Cardiac fibroblast (primary cell): ENCODE measurements at regions not wholly inside any gene's neighbourhood (a gene's known extent, or its start where the extent isn't known, plus 50 kb on each side); places are given as distances from the start of the nearest gene placed in this dataset.

Experiments
- DNase-seq, 2 donors: peaks; one replicate each; pipeline versions ENCODE4 v3.0.0 to v3.0.0-alpha.2; 2010; ENCODE audit warnings: low read depth in 2 of 2
- H3K4me3 ChIP-seq, 2 donors: replicated peaks in 1 of 2; 1 replicate in 1 of 2; 2 replicates in 1 of 2; pipeline ENCODE4 v1.5.1; 2011; ENCODE audit warnings: low read depth in 2 of 2, low read length in 2 of 2, mild to moderate bottlenecking in 2 of 2, moderate library complexity in 1 of 2
- TF ChIP-seq, protein P1 (sequence below): IDR thresholded peaks from one replicate; pipeline ENCODE4 v1.5.1; 2011; ENCODE audit warnings: low read depth, mild to moderate bottlenecking, low read length, inconsistent platforms

DNA sequence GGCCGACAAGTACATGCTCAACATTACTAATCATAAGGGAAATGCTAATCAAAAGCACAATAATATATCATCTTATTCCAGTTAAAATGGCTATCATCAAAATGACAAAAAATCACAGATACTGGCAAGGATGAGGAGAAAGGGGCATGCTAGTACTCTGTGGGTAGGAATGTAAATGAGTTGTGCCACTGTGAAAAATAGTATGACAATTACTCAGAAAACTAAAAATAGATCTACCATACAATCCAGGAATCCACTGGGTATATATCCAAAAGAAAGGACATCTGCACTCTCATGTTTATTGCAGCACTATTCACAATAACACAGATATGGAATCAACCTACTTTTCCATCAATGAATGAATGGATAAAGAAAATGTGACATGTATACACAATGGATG, 1256.5 kb downstream of the SI start:
- TF ChIP-seq, protein P1, sequence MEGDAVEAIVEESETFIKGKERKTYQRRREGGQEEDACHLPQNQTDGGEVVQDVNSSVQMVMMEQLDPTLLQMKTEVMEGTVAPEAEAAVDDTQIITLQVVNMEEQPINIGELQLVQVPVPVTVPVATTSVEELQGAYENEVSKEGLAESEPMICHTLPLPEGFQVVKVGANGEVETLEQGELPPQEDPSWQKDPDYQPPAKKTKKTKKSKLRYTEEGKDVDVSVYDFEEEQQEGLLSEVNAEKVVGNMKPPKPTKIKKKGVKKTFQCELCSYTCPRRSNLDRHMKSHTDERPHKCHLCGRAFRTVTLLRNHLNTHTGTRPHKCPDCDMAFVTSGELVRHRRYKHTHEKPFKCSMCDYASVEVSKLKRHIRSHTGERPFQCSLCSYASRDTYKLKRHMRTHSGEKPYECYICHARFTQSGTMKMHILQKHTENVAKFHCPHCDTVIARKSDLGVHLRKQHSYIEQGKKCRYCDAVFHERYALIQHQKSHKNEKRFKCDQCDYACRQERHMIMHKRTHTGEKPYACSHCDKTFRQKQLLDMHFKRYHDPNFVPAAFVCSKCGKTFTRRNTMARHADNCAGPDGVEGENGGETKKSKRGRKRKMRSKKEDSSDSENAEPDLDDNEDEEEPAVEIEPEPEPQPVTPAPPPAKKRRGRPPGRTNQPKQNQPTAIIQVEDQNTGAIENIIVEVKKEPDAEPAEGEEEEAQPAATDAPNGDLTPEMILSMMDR: no peak
- no peak for DNase-seq
- no peak overlapping the region for H3K4me3 ChIP-seq

DNA sequence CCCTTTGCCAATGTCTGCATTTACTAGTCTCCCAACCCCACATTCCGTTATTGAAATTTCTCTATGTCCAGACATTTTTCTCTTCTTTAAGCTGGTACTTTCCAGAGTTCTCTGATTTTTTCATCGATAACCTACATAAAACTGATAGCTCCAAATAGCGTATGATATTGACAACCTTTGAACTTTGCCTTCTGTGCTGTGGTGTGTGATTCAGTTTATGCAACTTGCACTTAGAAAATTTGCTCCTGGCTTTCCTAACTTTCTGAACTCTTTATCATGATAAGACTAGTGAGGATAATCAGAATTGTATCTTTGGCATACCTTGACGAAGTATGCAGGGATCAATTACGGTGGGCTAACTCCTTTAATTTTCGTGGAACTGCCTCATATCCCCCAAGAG, 1261.3 kb downstream of the SI start:
- TF ChIP-seq, protein P1: no peak
- no peak overlapping the region for H3K4me3 ChIP-seq
- DNase-seq: no peak

DNA sequence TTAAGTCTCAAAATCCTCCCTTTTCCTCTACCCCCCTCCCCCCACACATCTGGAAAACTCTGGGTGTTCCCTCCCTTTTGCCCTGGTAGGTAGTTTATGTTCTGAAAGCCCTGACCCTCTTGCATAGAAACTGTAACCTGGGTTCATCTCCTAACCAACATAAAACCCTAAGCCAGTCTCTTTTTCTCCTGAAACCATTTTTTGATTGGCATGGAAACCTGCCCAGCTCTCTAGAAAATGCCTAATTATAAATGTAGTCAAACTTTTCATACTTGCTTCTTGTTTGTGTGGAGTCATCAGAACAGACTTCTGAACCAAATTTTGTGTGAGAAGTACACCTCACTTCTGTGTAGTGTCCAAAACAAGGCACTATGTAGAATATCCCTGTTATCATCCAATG, 1264.4 kb downstream of the SI start:
- TF ChIP-seq, protein P1: no peak
- no peak for DNase-seq

DNA sequence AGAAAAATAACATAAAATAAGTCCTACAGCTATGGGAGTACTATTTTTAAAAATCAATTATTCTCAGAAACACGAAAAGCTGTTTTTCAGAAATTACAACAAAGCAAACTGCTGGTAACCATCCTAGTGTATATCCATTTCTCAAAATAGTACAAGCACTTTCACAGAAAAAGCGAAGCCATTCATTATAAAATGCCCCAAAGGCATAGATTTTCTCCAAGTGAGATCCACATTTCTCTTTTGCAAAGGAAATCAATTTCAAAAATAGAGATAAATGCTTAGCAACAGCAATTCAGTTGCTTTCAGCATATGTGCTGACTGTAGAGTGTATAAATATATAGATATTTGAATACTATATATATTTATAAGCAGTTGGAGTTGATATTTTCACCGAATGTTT, 1266.3 kb downstream of the SI start:
- TF ChIP-seq, protein P1: no peak
- no peak for DNase-seq
- no peak overlapping the region for H3K4me3 ChIP-seq

More for the DNA sequence above, 1264.4 kb downstream of the SI start:
- H3K4me3 ChIP-seq: no peak overlapping the region

DNA sequence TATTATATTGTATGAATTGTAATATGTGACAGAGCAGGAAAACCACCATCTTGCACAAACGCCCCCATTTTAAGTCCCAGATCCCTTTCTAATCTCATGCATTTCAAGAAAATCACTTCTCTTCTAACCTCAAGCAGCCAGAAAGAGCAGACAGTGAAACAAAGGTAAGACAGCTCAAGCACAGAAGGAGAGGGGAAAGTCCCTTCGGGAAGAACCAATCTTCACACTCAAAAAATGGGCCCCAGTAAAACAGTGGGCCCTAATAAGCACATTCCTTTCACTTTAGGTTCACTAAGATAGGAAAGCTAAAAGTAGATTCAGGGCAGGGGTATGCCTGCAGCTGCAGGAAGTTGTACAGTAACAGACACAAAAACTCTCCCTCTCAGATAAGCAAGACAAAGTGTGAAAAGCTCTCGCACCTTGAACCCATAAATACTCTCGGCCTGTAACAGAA, 1268.7 kb downstream of the SI start:
- no peak overlapping the region for H3K4me3 ChIP-seq
- no peak for DNase-seq
- TF ChIP-seq, protein P1: no peak

DNA sequence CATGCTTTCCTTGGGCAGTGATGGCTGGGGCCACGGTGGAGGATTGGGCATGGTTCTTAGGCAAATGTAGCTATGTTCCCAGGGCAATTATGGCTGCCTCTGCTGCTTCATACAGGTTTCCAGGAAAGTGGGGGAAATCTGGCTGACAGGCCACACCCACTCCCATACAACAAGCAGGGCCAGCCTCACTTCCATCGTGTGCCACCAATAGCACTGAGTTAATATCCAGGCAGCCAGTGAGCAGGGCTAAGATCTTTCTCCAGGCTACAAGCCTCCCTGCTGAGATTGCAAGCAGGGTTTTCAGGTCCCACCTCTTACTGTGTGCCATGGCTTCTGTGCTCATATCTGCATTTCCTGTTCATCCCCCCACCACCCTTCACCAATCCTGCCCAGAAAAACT, 1291.9 kb downstream of the SI start:
- H3K4me3 ChIP-seq: no peak overlapping the region
- DNase-seq: no peak
- TF ChIP-seq, protein P1: no peak

DNA sequence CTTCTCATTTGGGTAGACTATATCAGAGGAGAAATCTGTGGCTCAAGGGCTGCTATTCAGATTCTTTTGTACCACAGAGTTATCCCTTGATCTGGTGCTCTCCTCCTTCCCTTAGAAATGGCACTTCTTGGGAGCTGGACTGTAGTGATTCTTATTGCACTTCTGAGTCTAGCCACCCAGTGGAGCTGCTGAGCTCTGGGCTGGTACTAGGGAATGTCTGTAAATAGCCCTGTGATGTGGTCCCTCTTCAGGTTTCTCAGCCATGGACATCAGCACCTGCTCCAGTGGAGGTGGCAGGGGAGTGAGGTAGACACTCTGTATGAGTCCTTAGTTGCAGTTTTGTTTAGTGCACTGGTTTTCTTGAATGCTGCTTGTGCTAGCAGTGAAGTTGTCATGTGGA, 1292.6 kb downstream of the SI start:
- TF ChIP-seq, protein P1: no peak
- H3K4me3 ChIP-seq: no peak overlapping the region
- DNase-seq: no peak
